ENCODE measurements at regions not wholly inside any gene's neighbourhood (a gene's known extent, or its start where the extent isn't known, plus 50 kb on each side); places are given as distances from the start of the nearest gene placed in this dataset.

DNA sequence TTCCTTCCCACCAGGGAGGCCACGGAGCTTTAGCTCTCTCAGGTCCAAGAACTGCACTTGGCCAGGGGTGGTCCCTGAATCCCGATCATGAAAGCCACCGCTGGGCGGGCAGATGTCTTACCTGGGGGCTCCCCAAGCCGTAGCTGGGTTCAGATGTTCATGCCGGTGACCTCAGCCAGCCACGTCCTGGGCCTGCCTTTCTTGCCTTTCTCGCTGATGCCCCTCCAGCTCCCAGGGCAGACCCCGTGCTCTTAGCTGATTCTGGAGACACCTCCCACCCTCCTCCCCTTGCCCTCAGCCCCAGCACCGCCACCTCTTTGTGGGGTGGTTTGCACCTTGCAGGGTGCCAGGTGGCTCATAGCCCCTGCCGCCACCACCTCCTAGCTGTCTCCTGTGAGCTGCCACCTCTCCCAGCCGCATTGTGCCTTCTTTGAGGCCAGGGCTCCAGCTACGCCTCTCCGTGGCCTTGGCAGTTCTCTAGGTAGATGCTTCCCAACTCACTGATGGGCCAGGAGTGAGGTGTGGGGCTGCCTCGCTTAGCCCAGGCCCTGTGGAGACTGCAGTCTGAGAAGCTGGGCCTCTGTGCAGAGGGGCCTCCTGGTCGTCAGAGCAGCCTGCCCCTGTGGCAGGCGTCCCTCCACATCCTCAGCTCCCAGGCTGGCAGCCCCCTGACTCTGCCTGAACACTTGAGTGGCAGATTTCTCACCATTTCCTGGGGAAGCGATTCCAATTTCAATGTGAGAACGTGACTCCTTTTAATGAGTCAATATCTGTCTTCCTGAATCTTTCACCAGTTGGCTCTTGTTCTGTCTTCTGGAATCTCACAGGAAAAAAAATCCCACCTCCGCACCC is 97.6 kb upstream of the B3GAT1 start:
- TF ChIP-seq CTCF (IDR thresholded peaks at IDR 0.05) (no peak), POLR2A (IDR thresholded peaks at IDR 0.05) (no peak)

Data from uterus (tissue), 2 donors.